ENCODE measurements at regions not wholly inside any gene's neighbourhood (a gene's known extent, or its start where the extent isn't known, plus 50 kb on each side); places are given as distances from the start of the nearest gene placed in this dataset.
A peak's percentile ranks its signal among the peaks of the same experiment; 100 is the strongest.

DNA sequence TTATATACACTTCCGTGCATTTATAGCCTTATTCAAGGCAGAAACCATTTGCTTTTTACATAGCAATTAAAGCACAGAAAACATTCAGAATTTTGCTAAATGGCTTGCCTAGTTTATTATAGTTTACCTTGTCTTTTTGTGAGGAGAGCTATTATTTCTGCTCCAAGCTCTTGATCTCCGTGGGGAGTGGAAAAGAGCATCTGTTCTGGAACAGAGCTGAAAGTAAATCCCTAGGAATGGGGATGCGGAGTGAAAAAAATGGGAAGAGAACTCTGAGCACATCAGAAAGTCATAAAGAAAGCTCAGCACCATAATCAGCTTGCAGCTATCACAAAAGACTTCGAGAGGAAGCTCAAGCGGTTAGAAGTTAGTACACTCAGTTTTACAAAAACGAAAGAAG, 1006.7 kb downstream of the ROBO2 start:
- H3K27me3 ChIP-seq (ENCODE audit: control insufficient read depth, insufficient read depth): no peaks in the 10 kb centered on the region
- ATAC-seq: no peak
- peaks cover 2% of the 10 kb centered on the region for H3K4me1 ChIP-seq (ENCODE audit: control insufficient read depth, insufficient read depth, low read length)
- no peak overlapping the region for H3K27ac ChIP-seq (ENCODE audit: low read length)
- H3K9me3 ChIP-seq (ENCODE audit: control insufficient read depth, low read length): no peaks in the 10 kb centered on the region
- 89% methylated on average over 6 of the region's 6 CpGs for WGBS
- no peak for DNase-seq
- intact Hi-C loops (cut with DNase I): no loop called here
- no peak overlapping the region for H3K4me3 ChIP-seq (ENCODE audit: low read length)

DNA sequence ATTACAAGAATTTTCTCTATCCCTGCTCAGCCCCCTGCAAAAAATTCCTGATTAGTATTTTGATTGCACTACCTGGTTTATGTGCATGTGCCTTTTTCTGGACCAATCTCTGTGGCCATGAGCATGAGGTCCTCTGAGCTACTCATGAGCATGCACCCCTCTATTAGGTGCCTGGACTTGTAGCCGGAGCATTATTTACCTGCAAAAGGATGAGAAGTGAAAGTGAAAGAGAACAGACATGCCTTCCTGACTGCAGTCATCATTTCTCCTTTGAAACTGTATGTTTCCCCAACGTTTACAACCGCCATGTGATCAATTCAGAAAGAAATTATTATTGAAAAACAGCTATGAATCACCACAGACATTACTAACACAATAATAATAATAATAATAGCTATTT, 1008.8 kb downstream of the ROBO2 start:
- ATAC-seq (no peak), DNase-seq (no peak)
- Histone ChIP-seq H3K4me3 (ENCODE audit: low read length) (no peak overlapping the region), H3K27me3 (ENCODE audit: control insufficient read depth, insufficient read depth) (no peaks in the 10 kb centered on the region), H3K27ac (ENCODE audit: low read length) (no peak overlapping the region), H3K9me3 (ENCODE audit: control insufficient read depth, low read length) (no peaks in the 10 kb centered on the region), H3K4me1 (ENCODE audit: control insufficient read depth, insufficient read depth, low read length) (peaks cover 2% of the 10 kb centered on the region)
- 70% methylated on average over 3 of the region's 3 CpGs for WGBS
- intact Hi-C loops (cut with DNase I): no loop called here

DNA sequence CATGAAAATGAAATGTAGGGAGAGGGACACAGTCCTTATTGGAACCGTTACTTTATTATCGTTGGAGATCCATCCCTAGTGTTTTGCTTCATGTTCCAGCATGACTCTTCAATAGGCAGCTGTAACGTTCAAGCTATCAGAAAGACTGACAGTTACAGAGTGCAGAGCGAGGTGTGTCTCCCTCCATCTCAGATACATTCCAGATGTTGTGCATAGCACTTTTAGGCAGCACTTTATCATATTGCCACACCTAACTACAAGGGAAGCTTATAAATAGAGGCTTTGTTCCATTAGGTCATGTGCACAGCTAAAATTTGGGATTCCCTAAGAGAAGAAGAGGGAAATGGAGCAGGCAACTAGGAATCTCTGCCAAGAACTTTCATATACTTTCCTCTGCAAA, 1009.6 kb downstream of the ROBO2 start:
- WGBS: 20% methylated on average over 4 of the region's 4 CpGs
- Histone ChIP-seq H3K27ac (ENCODE audit: low read length) (no peak overlapping the region), H3K9me3 (ENCODE audit: control insufficient read depth, low read length) (no peaks in the 10 kb centered on the region), H3K4me1 (ENCODE audit: control insufficient read depth, insufficient read depth, low read length) (peaks cover 2% of the 10 kb centered on the region), H3K27me3 (ENCODE audit: control insufficient read depth, insufficient read depth) (no peaks in the 10 kb centered on the region), H3K4me3 (ENCODE audit: low read length) (no peak overlapping the region)
- ATAC-seq: peak; percentile 55 to 57
- intact Hi-C loops (cut with DNase I): no loop called here
- DNase-seq: peak in 1 of 3 donors; percentile 9

DNA sequence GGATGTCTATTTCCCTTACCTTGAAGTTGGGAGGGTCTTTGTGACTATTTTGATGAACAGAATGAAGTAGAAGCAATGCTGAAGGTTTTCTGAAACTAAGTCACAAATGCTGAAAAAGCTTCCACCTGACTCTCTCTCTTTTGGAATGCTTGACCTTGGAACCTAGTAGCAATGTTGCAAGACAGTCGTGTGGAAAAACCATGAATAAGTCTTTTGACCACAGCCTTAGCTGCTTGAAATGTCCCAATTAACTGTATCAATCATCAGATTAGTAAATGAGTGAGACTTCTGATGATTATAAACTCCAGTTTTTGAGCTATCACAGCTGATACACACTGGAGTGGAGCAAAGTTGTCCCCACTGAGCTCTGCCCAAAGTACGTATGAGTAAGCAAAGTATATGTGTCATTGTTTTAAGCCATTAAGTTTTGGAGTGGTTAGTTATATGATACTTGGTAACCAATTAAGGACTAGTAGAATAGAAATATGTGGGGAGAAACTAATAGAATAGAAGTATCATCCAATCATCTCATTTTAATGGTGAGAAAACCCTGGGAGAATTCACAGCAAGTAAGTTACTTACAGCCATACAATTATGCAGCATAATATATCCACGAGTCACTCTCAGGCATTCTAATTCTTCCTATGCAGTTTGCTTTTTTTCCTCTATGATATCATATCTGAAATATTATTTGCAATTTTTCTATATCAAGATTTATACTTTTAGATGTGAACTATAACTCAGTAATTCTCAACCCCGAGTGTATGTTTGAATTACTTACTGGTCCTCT, 1010.6 kb downstream of the ROBO2 start:
- no peak for DNase-seq
- intact Hi-C loops (cut with DNase I): no loop called here
- 78% methylated on average over 4 of the region's 4 CpGs for WGBS
- Histone ChIP-seq H3K27me3 (ENCODE audit: control insufficient read depth, insufficient read depth) (no peaks in the 10 kb centered on the region), H3K9me3 (ENCODE audit: control insufficient read depth, low read length) (no peaks in the 10 kb centered on the region), H3K4me3 (ENCODE audit: low read length) (no peak overlapping the region), H3K4me1 (ENCODE audit: control insufficient read depth, insufficient read depth, low read length) (peaks cover 2% of the 10 kb centered on the region), H3K27ac (ENCODE audit: low read length) (no peak overlapping the region)
- no peak for ATAC-seq

DNA sequence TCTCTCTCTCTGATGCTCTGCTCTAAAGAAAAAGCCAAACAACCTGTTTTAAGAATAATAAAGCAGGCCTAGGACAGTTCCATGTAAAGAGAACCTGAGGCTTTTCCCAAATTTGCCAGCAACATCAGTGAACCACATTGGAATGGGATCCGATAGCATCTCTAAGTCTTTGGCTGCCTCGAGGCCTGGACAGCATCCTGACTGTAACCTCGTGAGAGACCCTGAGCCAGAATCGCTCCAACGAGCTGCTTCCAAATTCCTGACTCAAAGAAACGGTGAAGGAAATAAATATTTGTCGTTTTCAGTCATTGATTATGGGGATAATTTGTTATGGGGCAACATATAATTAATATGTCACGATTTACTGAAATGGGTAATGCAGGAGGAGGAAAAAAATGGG, 1012.8 kb downstream of the ROBO2 start:
- Histone ChIP-seq H3K4me1 (ENCODE audit: control insufficient read depth, insufficient read depth, low read length) (peaks cover 2% of the 10 kb centered on the region), H3K9me3 (ENCODE audit: control insufficient read depth, low read length) (no peaks in the 10 kb centered on the region), H3K4me3 (ENCODE audit: low read length) (no peak overlapping the region), H3K27me3 (ENCODE audit: control insufficient read depth, insufficient read depth) (no peaks in the 10 kb centered on the region), H3K27ac (ENCODE audit: low read length) (no peak overlapping the region)
- ATAC-seq (no peak), DNase-seq (no peak)
- intact Hi-C loops (cut with DNase I): no loop called here
- WGBS: 74% methylated on average over 8 of the region's 8 CpGs

DNA sequence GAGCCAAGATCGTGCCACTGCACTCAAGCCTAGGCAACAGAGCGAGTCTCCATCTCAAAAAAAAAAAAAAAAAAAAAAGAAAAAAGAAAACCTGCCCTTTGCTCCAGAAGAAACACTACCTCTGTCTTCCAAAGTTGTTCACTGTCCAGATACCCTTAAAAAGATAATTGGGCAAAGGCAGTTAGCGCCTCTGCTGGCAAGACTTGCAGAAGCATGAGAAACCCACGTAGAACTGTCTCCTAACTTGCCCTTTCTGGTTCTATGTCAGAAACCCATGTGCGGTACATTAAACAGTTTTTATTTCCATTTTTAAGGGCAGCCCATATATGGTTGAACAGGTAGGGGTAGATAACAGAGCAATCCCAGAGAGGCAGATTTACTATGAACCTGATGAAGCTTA, 1026.4 kb downstream of the ROBO2 start:
- DNase-seq: no peak
- intact Hi-C loops (cut with DNase I): no loop called here
- WGBS: 83% methylated on average over 5 of the region's 5 CpGs
- H3K27ac ChIP-seq (ENCODE audit: low read length): no peak overlapping the region
- H3K4me1 ChIP-seq (ENCODE audit: control insufficient read depth, insufficient read depth, low read length): no peaks in the 10 kb centered on the region
- H3K4me3 ChIP-seq (ENCODE audit: low read length): no peak overlapping the region
- no peaks in the 10 kb centered on the region for H3K27me3 ChIP-seq (ENCODE audit: control insufficient read depth, insufficient read depth)
- no peaks in the 10 kb centered on the region for H3K9me3 ChIP-seq (ENCODE audit: control insufficient read depth, low read length)
- no peak for ATAC-seq

DNA sequence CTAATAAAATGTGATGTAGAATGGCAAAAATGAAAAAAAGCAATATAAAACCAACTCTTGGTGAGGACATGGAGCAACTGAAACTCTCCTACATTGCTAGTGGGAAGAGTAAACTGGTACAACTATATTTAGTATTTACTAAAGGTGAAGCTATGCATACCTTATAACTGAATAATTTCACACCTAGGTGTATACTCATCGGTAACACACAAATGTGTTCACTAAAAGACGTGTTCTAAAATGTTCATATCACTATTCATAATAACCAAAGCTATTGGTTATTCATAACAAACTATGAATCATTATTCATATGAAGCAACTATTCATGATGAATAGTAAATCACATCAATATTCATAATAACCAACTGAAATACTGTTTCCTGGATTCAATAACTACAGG, 1030.3 kb downstream of the ROBO2 start:
- no peak overlapping the region for H3K27ac ChIP-seq (ENCODE audit: low read length)
- no peaks in the 10 kb centered on the region for H3K27me3 ChIP-seq (ENCODE audit: control insufficient read depth, insufficient read depth)
- ATAC-seq (no peak), DNase-seq (no peak)
- H3K4me1 ChIP-seq (ENCODE audit: control insufficient read depth, insufficient read depth, low read length): no peaks in the 10 kb centered on the region
- no peaks in the 10 kb centered on the region for H3K9me3 ChIP-seq (ENCODE audit: control insufficient read depth, low read length)
- no peak overlapping the region for H3K4me3 ChIP-seq (ENCODE audit: low read length)
- 89% methylated on average over 2 of the region's 2 CpGs for WGBS
- intact Hi-C loops (cut with DNase I): no loop called here

DNA sequence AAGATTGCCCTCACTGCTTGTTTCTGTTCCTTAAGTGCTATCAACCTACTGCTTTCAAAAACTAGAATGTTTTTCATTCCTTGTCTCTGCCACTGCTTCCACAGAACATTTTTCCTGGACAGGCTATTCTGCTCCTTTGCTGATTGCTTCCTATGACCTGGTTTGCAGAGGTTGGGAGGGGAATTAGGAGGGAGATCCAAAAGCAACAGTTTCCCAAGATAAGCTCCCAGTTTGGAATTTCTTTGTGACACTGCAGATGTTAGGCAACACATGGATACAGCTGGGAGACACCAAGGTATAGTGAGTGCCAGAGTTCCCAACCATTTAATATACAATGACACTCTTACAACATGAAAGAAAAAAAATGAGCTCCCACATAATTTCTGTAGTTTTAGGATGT, 1036.5 kb downstream of the ROBO2 start:
- Histone ChIP-seq H3K27ac (ENCODE audit: low read length) (no peak overlapping the region), H3K9me3 (ENCODE audit: control insufficient read depth, low read length) (no peaks in the 10 kb centered on the region), H3K4me3 (ENCODE audit: low read length) (no peak overlapping the region), H3K4me1 (ENCODE audit: control insufficient read depth, insufficient read depth, low read length) (no peaks in the 10 kb centered on the region), H3K27me3 (ENCODE audit: control insufficient read depth, insufficient read depth) (no peaks in the 10 kb centered on the region)
- intact Hi-C loops (cut with DNase I): no loop called here
- no peak for DNase-seq
- ATAC-seq: peak; percentile 88 to 96

DNA sequence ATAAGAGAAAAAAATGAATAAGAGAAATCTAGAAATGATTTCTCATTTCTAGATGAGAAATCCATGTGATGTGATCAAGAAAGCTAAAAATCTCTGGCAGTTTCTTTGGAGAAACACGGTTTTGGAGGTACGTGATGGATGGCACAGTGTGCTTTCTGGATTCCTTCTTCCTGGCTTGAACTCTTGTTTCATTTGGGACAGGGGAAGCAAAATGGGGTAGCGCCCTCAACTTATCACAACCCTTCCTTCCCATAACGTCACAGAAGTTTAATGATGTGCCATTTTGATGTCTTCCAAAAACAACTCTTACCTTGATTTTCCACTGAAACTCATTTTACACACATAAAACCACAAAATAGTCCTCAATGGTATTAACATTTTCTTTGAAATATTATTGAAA, 1037.3 kb downstream of the ROBO2 start:
- 70% methylated on average over 4 of the region's 4 CpGs for WGBS
- H3K4me3 ChIP-seq (ENCODE audit: low read length): no peak overlapping the region
- no peak overlapping the region for H3K27ac ChIP-seq (ENCODE audit: low read length)
- no peaks in the 10 kb centered on the region for H3K9me3 ChIP-seq (ENCODE audit: control insufficient read depth, low read length)
- no peaks in the 10 kb centered on the region for H3K4me1 ChIP-seq (ENCODE audit: control insufficient read depth, insufficient read depth, low read length)
- DNase-seq (no peak), ATAC-seq (peak; percentile 51 to 90)
- no peaks in the 10 kb centered on the region for H3K27me3 ChIP-seq (ENCODE audit: control insufficient read depth, insufficient read depth)
- intact Hi-C loops (cut with DNase I): no loop called here

DNA sequence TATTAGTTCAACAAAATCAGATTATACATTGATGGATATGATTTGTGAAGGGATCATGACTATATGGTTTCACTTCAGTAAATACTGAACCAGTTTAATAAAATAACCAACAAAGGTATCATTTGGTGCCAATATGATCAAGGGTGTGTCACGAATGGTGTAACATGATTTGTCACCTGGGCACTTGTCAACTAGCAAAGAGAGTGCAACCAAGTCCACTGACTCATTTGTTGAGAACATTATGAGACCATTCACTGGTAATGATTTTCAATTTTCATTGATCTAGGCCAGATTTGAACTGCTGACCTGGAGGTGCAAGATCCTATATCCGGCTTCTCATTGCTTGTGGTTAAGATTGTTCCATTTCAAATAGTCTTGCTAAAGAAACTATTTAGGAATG, 1037.9 kb downstream of the ROBO2 start:
- no peak for ATAC-seq
- intact Hi-C loops (cut with DNase I): no loop called here
- Histone ChIP-seq H3K9me3 (ENCODE audit: control insufficient read depth, low read length) (no peaks in the 10 kb centered on the region), H3K27ac (ENCODE audit: low read length) (no peak overlapping the region), H3K27me3 (ENCODE audit: control insufficient read depth, insufficient read depth) (no peaks in the 10 kb centered on the region), H3K4me3 (ENCODE audit: low read length) (no peak overlapping the region), H3K4me1 (ENCODE audit: control insufficient read depth, insufficient read depth, low read length) (no peaks in the 10 kb centered on the region)
- WGBS: 87% methylated on average over 2 of the region's 2 CpGs
- DNase-seq: no peak

DNA sequence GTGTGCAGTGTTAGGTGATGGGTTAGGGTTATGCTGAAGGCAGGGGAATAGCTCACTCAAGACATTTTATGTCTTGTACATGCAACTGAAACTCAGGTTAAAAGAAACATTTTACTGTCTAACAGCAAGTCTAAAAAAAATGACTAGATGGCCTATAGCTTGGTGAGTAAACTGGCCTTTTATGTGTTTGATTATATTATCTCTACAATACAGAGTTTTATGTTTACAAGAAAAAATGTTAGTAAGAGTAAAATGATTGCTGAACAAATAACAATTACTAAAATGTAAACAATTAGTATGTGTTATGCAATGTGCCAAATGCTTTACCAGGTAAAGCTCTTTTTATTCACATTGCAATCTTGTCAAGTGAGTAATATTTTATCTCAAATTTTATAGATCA, 1039.6 kb downstream of the ROBO2 start:
- Histone ChIP-seq H3K9me3 (ENCODE audit: control insufficient read depth, low read length) (no peaks in the 10 kb centered on the region), H3K27ac (ENCODE audit: low read length) (no peak overlapping the region), H3K27me3 (ENCODE audit: control insufficient read depth, insufficient read depth) (no peaks in the 10 kb centered on the region), H3K4me1 (ENCODE audit: control insufficient read depth, insufficient read depth, low read length) (no peaks in the 10 kb centered on the region), H3K4me3 (ENCODE audit: low read length) (no peak overlapping the region)
- intact Hi-C loops (cut with DNase I): no loop called here
- ATAC-seq: no peak
- DNase-seq: no peak

DNA sequence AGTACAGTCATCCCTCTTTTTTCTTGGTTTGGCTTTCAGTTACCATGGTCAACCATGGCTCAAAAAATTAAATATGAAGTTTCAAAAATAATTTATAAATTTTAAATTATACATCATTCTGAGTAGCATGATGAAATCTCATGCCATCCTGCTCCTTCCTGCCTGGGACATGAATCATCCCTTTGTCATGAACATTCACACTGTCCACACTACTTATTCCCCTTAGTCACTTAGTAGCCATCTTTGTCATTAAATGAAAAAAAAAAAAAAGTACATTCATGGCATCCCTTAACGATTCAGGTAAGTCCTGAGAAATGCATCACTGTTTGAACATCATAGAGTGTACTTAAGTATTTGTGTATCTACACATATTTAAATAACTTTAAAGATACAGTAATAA, 1046.3 kb downstream of the ROBO2 start:
- ATAC-seq (no peak), DNase-seq (no peak)
- no peaks in the 10 kb centered on the region for H3K27me3 ChIP-seq (ENCODE audit: control insufficient read depth, insufficient read depth)
- WGBS: 93% methylated on average over 1 of the region's 1 CpG
- no peaks in the 10 kb centered on the region for H3K9me3 ChIP-seq (ENCODE audit: control insufficient read depth, low read length)
- intact Hi-C loops (cut with DNase I): no loop called here
- H3K4me3 ChIP-seq (ENCODE audit: low read length): no peak overlapping the region
- no peak overlapping the region for H3K27ac ChIP-seq (ENCODE audit: low read length)
- H3K4me1 ChIP-seq (ENCODE audit: control insufficient read depth, insufficient read depth, low read length): no peaks in the 10 kb centered on the region
